H1 (cell line): ENCODE measurements at regions not wholly inside any gene's neighbourhood (a gene's known extent, or its start where the extent isn't known, plus 50 kb on each side); places are given as distances from the start of the nearest gene placed in this dataset.

Experiments used
- CTCF ChIA-PET: fragments of 300-600 bp; sonication (Branson Sonifier 250); formaldehyde crosslinking; loops from one replicate; lab custom pipeline; 2021; ENCODE audit not compliant: partially characterized antibody; lab: Charles Lee
- POLR2A ChIA-PET: fragments of 300-600 bp; sonication (Branson Sonifier 250); formaldehyde crosslinking; loops from one replicate; lab custom pipeline; 2021; ENCODE audit warnings: inconsistent platforms; ENCODE audit not compliant: partially characterized antibody; lab: Charles Lee
- DNase-seq, 2 experiments: peaks; one replicate each; pipeline versions ENCODE4 v3.0.0 to v3.0.0-alpha.2; 2010 to 2022; ENCODE audit warnings: low spot score in 2 of 2, low read depth in 1 of 2, mixed read lengths in 1 of 2
- FAIRE-seq: peaks from 2 replicates; lab custom pipeline; 2011; peaks lifted over from hg19 to GRCh38; lab: Jason Lieb, UNC
- H2AFZ ChIP-seq: 2 replicates; pipeline ENCODE4 v1.8.1; 2012; ENCODE audit warnings: low read length, inconsistent platforms
- H2AK5ac ChIP-seq: 2 replicates; pipeline ENCODE4 v1.6.1; 2013; ENCODE audit warnings: low read depth, low read length
- H2BK120ac ChIP-seq: replicated peaks from 2 replicates; pipeline ENCODE3; 2013; ENCODE audit warnings: low read depth, low read length, inconsistent platforms
- H2BK12ac ChIP-seq: 2 replicates; pipeline ENCODE4 v1.6.1; 2013; ENCODE audit warnings: low read depth, low read length
- H2BK15ac ChIP-seq: 2 replicates; pipeline ENCODE4 v1.6.1; 2013; ENCODE audit warnings: low read length
- H2BK20ac ChIP-seq: 2 replicates; pipeline ENCODE4 v1.6.1; 2013; ENCODE audit warnings: low read length
- H2BK5ac ChIP-seq: 2 replicates; pipeline ENCODE4 v1.6.1; 2013; ENCODE audit warnings: low read depth, low read length
- H3K14ac ChIP-seq: 2 replicates; pipeline ENCODE4 v1.6.1; 2013; ENCODE audit warnings: inconsistent platforms; ENCODE audit not compliant: insufficient read length
- H3K18ac ChIP-seq: 2 replicates; pipeline ENCODE4 v1.6.1; 2013; ENCODE audit warnings: low read length; ENCODE audit errors: extremely low read depth
- H3K23ac ChIP-seq: 2 replicates; pipeline ENCODE4 v1.6.1; 2013; ENCODE audit warnings: inconsistent platforms; ENCODE audit not compliant: insufficient read length
- H3K23me2 ChIP-seq: 2 replicates; pipeline ENCODE4 v1.6.1; 2013; ENCODE audit warnings: low read depth, low read length
- H3K27ac ChIP-seq: 2 replicates; pipeline ENCODE4 v1.6.1; 2011; ENCODE audit warnings: low read depth, low read length, inconsistent platforms
- H3K27me3 ChIP-seq, 4 experiments: replicated peaks in 1 of 4; 1 replicate in 1 of 4; 2 replicates in 3 of 4; pipeline versions ENCODE4 v1.6.1 to v1.8.1; 2011 to 2013; ENCODE audit warnings: low read length in 3 of 4, mild to moderate bottlenecking in 3 of 4, inconsistent platforms in 2 of 4, mixed read lengths in 2 of 4, moderate library complexity in 1 of 4; ENCODE audit not compliant: control insufficient read depth in 3 of 4, insufficient read depth in 3 of 4; ENCODE audit errors: extremely low read depth in 1 of 4
- H3K36me3 ChIP-seq, 4 experiments: 2 replicates each; pipeline versions ENCODE4 v1.6.1 to v1.8.1; 2011 to 2013; ENCODE audit warnings: mild to moderate bottlenecking in 4 of 4, low read length in 3 of 4, moderate library complexity in 2 of 4, control low read depth in 1 of 4, inconsistent platforms in 1 of 4; ENCODE audit not compliant: insufficient read depth in 4 of 4, control insufficient read depth in 2 of 4
- H3K4ac ChIP-seq: replicated peaks from 2 replicates; pipeline ENCODE3; 2013; ENCODE audit warnings: low read length, low read depth, mixed read lengths, inconsistent platforms; ENCODE audit not compliant: insufficient read length
- H3K4me1 ChIP-seq, 4 experiments: replicated peaks in 1 of 4; 1 replicate in 1 of 4; 2 replicates in 3 of 4; pipeline versions ENCODE4 v1.6.1 to v1.8.1; 2011 to 2013; ENCODE audit warnings: low read length in 3 of 4, inconsistent platforms in 2 of 4, mixed read lengths in 1 of 4; ENCODE audit not compliant: insufficient read depth in 4 of 4, control insufficient read depth in 3 of 4
- H3K4me2 ChIP-seq, 2 experiments: 2 replicates each; pipeline versions ENCODE4 v1.6.1 to v1.8.1; 2011 to 2013; ENCODE audit warnings: low read depth in 2 of 2, low read length in 2 of 2, control low read depth in 1 of 2, inconsistent platforms in 1 of 2, mild to moderate bottlenecking in 1 of 2; ENCODE audit not compliant: insufficient read depth in 1 of 2
- H3K4me3 ChIP-seq, 4 experiments: fragments of 200-600, 300-600 bp in 1 of 4; sonication (generic), shearing (Covaris generic), sonication (Bioruptor Twin) in 1 of 4; 2 replicates each; pipeline versions ENCODE4 v1.5.1 to v1.8.1; 2011 to 2016; ENCODE audit warnings: low read length in 4 of 4, low read depth in 3 of 4, control low read depth in 2 of 4, inconsistent platforms in 2 of 4, mild to moderate bottlenecking in 2 of 4, mixed read lengths in 1 of 4, moderate library complexity in 1 of 4; ENCODE audit not compliant: insufficient read depth in 2 of 4; ENCODE audit errors: extremely low read depth in 1 of 4
- H3K56ac ChIP-seq: replicated peaks from 2 replicates; pipeline ENCODE3; 2013; ENCODE audit warnings: low read depth, mild to moderate bottlenecking, mixed read lengths, low read length, inconsistent platforms; ENCODE audit not compliant: insufficient read length
- H3K79me1 ChIP-seq: 2 replicates; pipeline ENCODE4 v1.6.1; 2013; ENCODE audit warnings: low read depth, low read length, control low read depth
- H3K79me2 ChIP-seq, 2 experiments: 2 replicates each; pipeline versions ENCODE4 v1.6.1 to v1.8.1; 2012 to 2013; ENCODE audit warnings: low read length in 2 of 2, mild to moderate bottlenecking in 2 of 2, inconsistent platforms in 1 of 2; ENCODE audit not compliant: insufficient read depth in 2 of 2, control insufficient read depth in 1 of 2
- H3K9ac ChIP-seq, 4 experiments: replicated peaks in 1 of 4; 1 replicate in 1 of 4; 2 replicates in 3 of 4; pipeline versions ENCODE4 v1.6.1 to v1.8.1; 2011 to 2013; ENCODE audit warnings: low read depth in 3 of 4, low read length in 3 of 4, control low read depth in 2 of 4, mild to moderate bottlenecking in 2 of 4, moderate library complexity in 2 of 4, inconsistent platforms in 1 of 4; ENCODE audit errors: extremely low read depth in 1 of 4
- H3K9me3 ChIP-seq, 2 experiments: 2 replicates each; pipeline versions ENCODE4 v1.6.1 to v1.8.1; 2012 to 2013; ENCODE audit warnings: mild to moderate bottlenecking in 2 of 2, moderate library complexity in 2 of 2, control low read depth in 1 of 2, inconsistent platforms in 1 of 2, low read depth in 1 of 2, low read length in 1 of 2, mixed read lengths in 1 of 2; ENCODE audit not compliant: insufficient read depth in 2 of 2
- H4K20me1 ChIP-seq, 2 experiments: replicated peaks in 1 of 2; 2 replicates each; pipeline versions ENCODE3 to v1.8.1; 2011 to 2013; ENCODE audit warnings: inconsistent platforms in 2 of 2, low read length in 2 of 2, mild to moderate bottlenecking in 1 of 2; ENCODE audit not compliant: insufficient read depth in 2 of 2, control insufficient read depth in 1 of 2
- H4K5ac ChIP-seq: 2 replicates; pipeline ENCODE4 v1.6.1; 2013; ENCODE audit warnings: low read length, low read depth, mixed read lengths, inconsistent platforms; ENCODE audit not compliant: insufficient read length
- H4K8ac ChIP-seq: 2 replicates; pipeline ENCODE4 v1.8.0; 2013; ENCODE audit warnings: mild to moderate bottlenecking, moderate library complexity, low read length, inconsistent platforms; ENCODE audit not compliant: insufficient read depth; ENCODE audit errors: extremely low read depth
- H4K91ac ChIP-seq: replicated peaks from 2 replicates; pipeline ENCODE3; 2013; ENCODE audit warnings: low read length, mixed read lengths, inconsistent platforms; ENCODE audit not compliant: insufficient read length
- BACH1 ChIP-seq: IDR thresholded peaks from 2 replicates; pipeline ENCODE4 v1.6.1; 2012; ENCODE audit warnings: low read length, improper control_type of control experiment
- HDAC2 ChIP-seq, 2 experiments: fragments of 300-600 bp in 1 of 2; sonication (generic) in 1 of 2; IDR thresholded peaks; 2 replicates each; pipeline ENCODE4 v1.6.1; 2011 to 2012; ENCODE audit warnings: low read depth in 2 of 2, low read length in 2 of 2, mild to moderate bottlenecking in 2 of 2, moderate library complexity in 2 of 2, borderline replicate concordance in 1 of 2, inconsistent platforms in 1 of 2
- RNF2 ChIP-seq: fragments of 200-900, 300-1000 bp; sonication (generic); IDR thresholded peaks from 2 replicates; pipeline ENCODE4 v1.7.1; 2016; ENCODE audit warnings: borderline replicate concordance, low read depth, mild to moderate bottlenecking, antibody characterized with exemption, low read length; ENCODE audit not compliant: poor library complexity, severe bottlenecking; ENCODE audit errors: missing control alignments
- SIRT6 ChIP-seq: IDR thresholded peaks from one replicate; pipeline ENCODE4 v1.7.1; 2012; ENCODE audit warnings: low read length, inconsistent platforms
- SRF ChIP-seq: IDR thresholded peaks from 2 replicates; pipeline ENCODE4 v1.6.1; 2011; ENCODE audit warnings: mild to moderate bottlenecking, low read depth, low read length, moderate library complexity
- TAF7 ChIP-seq: optimal IDR thresholded peaks from 2 replicates; pipeline ENCODE3; 2011; ENCODE audit warnings: low read depth, mild to moderate bottlenecking, inconsistent platforms, low read length, moderate library complexity, borderline replicate concordance
- TBP ChIP-seq: IDR thresholded peaks from 2 replicates; pipeline ENCODE4 v1.6.1; 2011; ENCODE audit warnings: low read depth, low read length, improper control_type of control experiment
- WGBS, 2 experiments: shearing (Covaris generic) in 1 of 2; methylation state at CpG; one replicate each; pipeline versions ENCODE4 v1.1.6 to v1.1.7; 2013 to 2015; ENCODE audit warnings: low lambda C conversion rate in 2 of 2, mixed read lengths in 2 of 2, inconsistent platforms in 1 of 2, low coverage in 1 of 2, missing lambda C conversion rate in 1 of 2; ENCODE audit not compliant: insufficient replicate concordance in 2 of 2, insufficient coverage in 1 of 2, insufficient read length in 1 of 2; ENCODE audit errors: extremely low coverage in 1 of 2, missing lambda C conversion rate in 1 of 2; 5-methylcytosine and 5-hydroxymethylcytosine counted together

DNA sequence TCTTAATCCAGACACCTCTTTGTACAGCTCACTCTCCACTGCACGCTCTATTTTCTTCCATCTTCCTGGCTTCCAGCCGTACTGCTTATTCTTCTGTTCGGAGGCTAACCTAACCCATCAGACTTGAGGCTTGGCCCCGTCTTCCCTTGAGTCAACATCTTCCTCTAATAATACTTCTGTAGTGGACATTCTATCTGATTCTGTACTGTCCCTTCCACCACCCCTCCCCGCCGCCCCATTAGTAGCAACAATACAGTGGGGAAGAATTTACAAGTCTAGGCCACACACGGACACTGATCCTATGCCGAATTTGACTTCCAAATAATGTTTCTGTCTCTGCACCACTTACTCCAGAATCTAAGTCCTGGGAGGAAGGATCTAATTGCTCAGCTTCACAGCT is 86.0 kb upstream of the TNRC6A start:
- H3K27ac ChIP-seq: no peak overlapping the region
- H3K4me1 ChIP-seq: no peaks in the 10 kb centered on the region
- POLR2A ChIA-PET: no interaction called here
- H3K4ac ChIP-seq: no peak overlapping the region
- no peaks in the 10 kb centered on the region for H3K23me2 ChIP-seq
- DNase-seq: no peak
- H2BK15ac ChIP-seq: no peak overlapping the region
- no peak for TF ChIP-seq SIRT6
- no peak for TF ChIP-seq RNF2
- TF ChIP-seq TBP: no peak
- no peak for TF ChIP-seq SRF
- no peak for TF ChIP-seq TAF7
- TF ChIP-seq BACH1: no peak
- no peak for TF ChIP-seq HDAC2 (IDR thresholded peaks at IDR 0.05; ENCODE audit: borderline replicate concordance in 1 of 2, low read depth in 2 of 2, low read length in 2 of 2)
- no peak overlapping the region for H3K56ac ChIP-seq
- H3K23ac ChIP-seq: no peak overlapping the region
- H3K14ac ChIP-seq: no peak overlapping the region
- no peak overlapping the region for H3K4me2 ChIP-seq
- H2BK5ac ChIP-seq: no peak overlapping the region
- H3K36me3 ChIP-seq: no peaks in the 10 kb centered on the region
- H3K79me1 ChIP-seq: no peaks in the 10 kb centered on the region
- H3K18ac ChIP-seq: no peak overlapping the region
- FAIRE-seq: no peak
- H3K79me2 ChIP-seq: no peaks in the 10 kb centered on the region
- H2AK5ac ChIP-seq: no peak overlapping the region
- no peaks in the 10 kb centered on the region for H3K9me3 ChIP-seq
- H3K27me3 ChIP-seq: no peaks in the 10 kb centered on the region
- H2BK120ac ChIP-seq: no peak overlapping the region
- no peak overlapping the region for H2AFZ ChIP-seq
- 90% methylated on average over 8 of the region's 8 CpGs; no CpG with 5 or more reads in 1 of the 2 experiments for WGBS, 2 experiments
- no peak overlapping the region for H4K8ac ChIP-seq
- no peaks in the 10 kb centered on the region for H4K20me1 ChIP-seq
- no peak overlapping the region for H4K5ac ChIP-seq
- H3K4me3 ChIP-seq: no peak overlapping the region
- no peak overlapping the region for H2BK20ac ChIP-seq
- CTCF ChIA-PET: interaction anchor here (0.6 to 1.5 kb wide), 3 partner anchors 11 to 76 kb away, joined by 3 to 6 read pairs (median 3); no protein-coding TSS in a partner anchor
- H2BK12ac ChIP-seq: no peak overlapping the region
- H3K9ac ChIP-seq: no peak overlapping the region
- H4K91ac ChIP-seq: no peak overlapping the region
